Activated CD8-positive, alpha-beta T cell treated with anti-CD3 and anti-CD28 coated beads for 36 hours (primary cell): ENCODE measurements at regions not wholly inside any gene's neighbourhood (a gene's known extent, or its start where the extent isn't known, plus 50 kb on each side); places are given as distances from the start of the nearest gene placed in this dataset.

ENCODE experiments used
- ATAC-seq: fragments of 200-7000 bp; cut with Tn5 transposase; one replicate; pipeline ENCODE4 v1.10.0; 2021; ENCODE audit warnings: mild to moderate bottlenecking, moderate library complexity
- CTCF ChIA-PET: fragments of 350-600 bp; sonication (Branson Sonifier 250); formaldehyde crosslinking; loops from one replicate; lab custom pipeline; 2021; ENCODE audit warnings: antibody characterized with exemption; lab: Charles Lee
- POLR2A ChIA-PET: fragments of 350-600 bp; sonication (Branson Sonifier 250); formaldehyde crosslinking; loops from one replicate; lab custom pipeline; 2021; ENCODE audit warnings: antibody characterized with exemption; lab: Charles Lee
- DNase-seq: peaks from one replicate; pipeline ENCODE4 v3.0.0-alpha.2; 2020
- H3K27ac Mint-ChIP-seq: one replicate; pipeline ENCODE4 v1.8.0; 2021; ENCODE audit warnings: mild to moderate bottlenecking, mixed read lengths
- H3K27me3 Mint-ChIP-seq: one replicate; pipeline ENCODE4 v1.8.0; 2021; ENCODE audit warnings: mixed read lengths
- H3K36me3 Mint-ChIP-seq: one replicate; pipeline ENCODE4 v1.8.0; 2021; ENCODE audit warnings: low read depth, mixed read lengths
- H3K4me1 Mint-ChIP-seq: one replicate; pipeline ENCODE4 v1.8.0; 2021; ENCODE audit warnings: low read depth, mixed read lengths
- H3K4me3 Mint-ChIP-seq: one replicate; pipeline ENCODE4 v1.8.0; 2021; ENCODE audit warnings: mild to moderate bottlenecking, moderate library complexity, mixed read lengths
- H3K9me3 Mint-ChIP-seq: one replicate; pipeline ENCODE4 v1.8.0; 2021; ENCODE audit warnings: mixed read lengths
- CTCF ChIP-seq: fragments of 200-600 bp; IDR thresholded peaks from one replicate; pipeline ENCODE4 v1.8.0; 2022; ENCODE audit warnings: antibody characterized with exemption, mild to moderate bottlenecking
- intact Hi-C: fragments of 100-400 bp; cut with micrococcal nuclease; formaldehyde crosslinking; loops from one replicate; pipeline ENCODE4 v1.10.0; 2022

GRCh38 chr18:30004965-30005364, 1037.6 kb downstream of the DSC3 start:
- DNase-seq, result no peak
- Mint-ChIP-seq H3K36me3 (no peaks in the 10 kb centered on the region), H3K4me3 (no peak overlapping the region), H3K27ac (no peak overlapping the region), H3K4me1 (no peaks in the 10 kb centered on the region), H3K9me3 (peaks cover 6% of the 10 kb centered on the region), H3K27me3 (no peaks in the 10 kb centered on the region)
- no peak for ATAC-seq
- POLR2A ChIA-PET, result no interaction called here
- no peak for TF ChIP-seq CTCF
- intact Hi-C loops, result no loop called here
- CTCF ChIA-PET, result interaction anchor here (0.7 kb wide), 1 partner anchor 66 kb away, joined by 3 read pairs; no protein-coding TSS in a partner anchor

GRCh38 chr18:29982218-29982617, 1060.3 kb downstream of the DSC3 start:
- Mint-ChIP-seq H3K4me3 (no peak overlapping the region), H3K27me3 (no peaks in the 10 kb centered on the region), H3K36me3 (no peaks in the 10 kb centered on the region), H3K4me1 (no peaks in the 10 kb centered on the region), H3K9me3 (peaks cover 9% of the 10 kb centered on the region), H3K27ac (no peak overlapping the region)
- ChIA-PET POLR2A (no interaction called here), CTCF (no interaction called here)
- intact Hi-C loops, result no loop called here
- ATAC-seq (no peak), DNase-seq (no peak)
- TF ChIP-seq CTCF, result no peak

- peaks cover 6% of the 10 kb centered on the region for H3K9me3 Mint-ChIP-seq
- H3K27ac Mint-ChIP-seq, result no peak overlapping the region
- CTCF ChIA-PET, result no interaction called here
Measured at GRCh38 chr18:29979881-29980280, 1062.7 kb downstream of the DSC3 start.

GRCh38 chr18:29969876-29970275, 1072.7 kb downstream of the DSC3 start:
- no peaks in the 10 kb centered on the region for H3K36me3 Mint-ChIP-seq
- intact Hi-C loops, result no loop called here
- CTCF ChIA-PET, result no interaction called here
- H3K4me3 Mint-ChIP-seq, result no peak overlapping the region
- ATAC-seq (no peak), DNase-seq (no peak)
- H3K27ac Mint-ChIP-seq, result no peak overlapping the region
- POLR2A ChIA-PET, result no interaction called here
- H3K4me1 Mint-ChIP-seq, result no peaks in the 10 kb centered on the region
- H3K27me3 Mint-ChIP-seq, result no peaks in the 10 kb centered on the region
- H3K9me3 Mint-ChIP-seq, result peaks cover 11% of the 10 kb centered on the region
- no peak for TF ChIP-seq CTCF

More at GRCh38 chr18:29979881-29980280, 1062.7 kb downstream of the DSC3 start:
- no peaks in the 10 kb centered on the region for H3K27me3 Mint-ChIP-seq
- H3K4me1 Mint-ChIP-seq, result no peaks in the 10 kb centered on the region
- DNase-seq (no peak), ATAC-seq (no peak)
- POLR2A ChIA-PET, result no interaction called here
- no peak overlapping the region for H3K4me3 Mint-ChIP-seq
- no peak for TF ChIP-seq CTCF
- no peaks in the 10 kb centered on the region for H3K36me3 Mint-ChIP-seq
- intact Hi-C loops, result no loop called here

GRCh38 chr18:29962579-29962978, 1080.0 kb downstream of the DSC3 start:
- intact Hi-C loops, result no loop called here
- no peak for TF ChIP-seq CTCF
- DNase-seq, result no peak
- Mint-ChIP-seq H3K36me3 (no peaks in the 10 kb centered on the region), H3K4me3 (no peak overlapping the region), H3K27ac (no peak overlapping the region), H3K9me3 (peaks cover 5% of the 10 kb centered on the region), H3K27me3 (no peaks in the 10 kb centered on the region), H3K4me1 (no peaks in the 10 kb centered on the region)
- POLR2A ChIA-PET, result no interaction called here
- CTCF ChIA-PET, result no interaction called here
- ATAC-seq, result no peak
